Liver (tissue), 8 donors: ENCODE measurements at regions not wholly inside any gene's neighbourhood (a gene's known extent, or its start where the extent isn't known, plus 50 kb on each side); places are given as distances from the start of the nearest gene placed in this dataset.

Source experiments
- DNase-seq: peaks from one replicate; pipeline ENCODE4 v3.0.0-alpha.2; 2017; ENCODE audit warnings: low spot score
- H3K27ac ChIP-seq, 2 donors: one replicate each; pipeline ENCODE4 v1.7.0; 2013; ENCODE audit warnings: inconsistent platforms in 2 of 2, low read length in 2 of 2, control low read depth in 1 of 2, low read depth in 1 of 2, mild to moderate bottlenecking in 1 of 2
- H3K27me3 ChIP-seq, 4 donors: one replicate each; pipeline versions ENCODE4 v1.6.1 to v1.7.0; 2013; ENCODE audit warnings: low read length in 3 of 4, inconsistent platforms in 1 of 4, mild to moderate bottlenecking in 1 of 4, moderate library complexity in 1 of 4; ENCODE audit not compliant: control insufficient read depth in 4 of 4, insufficient read depth in 4 of 4
- H3K36me3 ChIP-seq, 4 donors: one replicate each; pipeline versions ENCODE4 v1.6.1 to v1.7.0; 2013; ENCODE audit warnings: low read length in 3 of 4, mild to moderate bottlenecking in 3 of 4, low read depth in 1 of 4, moderate library complexity in 1 of 4; ENCODE audit not compliant: control insufficient read depth in 4 of 4, insufficient read depth in 3 of 4
- H3K4me1 ChIP-seq, 4 donors: one replicate each; pipeline versions ENCODE4 v1.6.1 to v1.7.0; 2013; ENCODE audit warnings: low read length in 3 of 4, mild to moderate bottlenecking in 3 of 4, moderate library complexity in 1 of 4; ENCODE audit not compliant: control insufficient read depth in 4 of 4, insufficient read depth in 4 of 4
- H3K4me3 ChIP-seq, 3 donors: one replicate each; pipeline versions ENCODE4 v1.6.1 to v1.7.0; 2013; ENCODE audit warnings: low read length in 3 of 3, control low read depth in 1 of 3, low read depth in 1 of 3, mild to moderate bottlenecking in 1 of 3
- H3K9ac ChIP-seq, 2 donors: one replicate each; pipeline ENCODE4 v1.7.0; 2013; ENCODE audit warnings: low read length in 2 of 2, mild to moderate bottlenecking in 2 of 2, moderate library complexity in 2 of 2, control low read depth in 1 of 2, low read depth in 1 of 2
- H3K9me3 ChIP-seq, 4 donors: one replicate each; pipeline versions ENCODE4 v1.6.1 to v1.7.0; 2013; ENCODE audit warnings: low read length in 3 of 4; ENCODE audit not compliant: control insufficient read depth in 4 of 4
- CTCF ChIP-seq: fragments of 150-350 bp; IDR thresholded peaks from 2 replicates; pipeline ENCODE4 v1.5.1; 2017; ENCODE audit warnings: improper control_type of control experiment, low read depth, low read length; ENCODE audit not compliant: missing input control
- HNF4A ChIP-seq, 2 donors: conservative IDR thresholded peaks; 2 replicates each; pipeline ENCODE4 v1.6.1; 2016; ENCODE audit warnings: antibody characterized with exemption in 2 of 2, mild to moderate bottlenecking in 2 of 2
- HNF4G ChIP-seq: IDR thresholded peaks from 2 replicates; pipeline ENCODE4 v1.6.1; 2016; ENCODE audit warnings: antibody characterized with exemption
- JUND ChIP-seq, 2 donors: IDR thresholded peaks; 2 replicates each; pipeline ENCODE4 v1.6.1; 2016; ENCODE audit warnings: antibody characterized with exemption in 2 of 2
- MAX ChIP-seq: IDR thresholded peaks from 2 replicates; pipeline ENCODE4 v1.6.1; 2016; ENCODE audit warnings: antibody characterized with exemption
- NR2F2 ChIP-seq: IDR thresholded peaks from 2 replicates; pipeline ENCODE4 v1.6.1; 2016; ENCODE audit warnings: antibody characterized with exemption
- RAD21 ChIP-seq, 2 donors: IDR thresholded peaks; 2 replicates each; pipeline ENCODE4 v1.6.1; 2016; ENCODE audit warnings: antibody characterized with exemption in 2 of 2, mild to moderate bottlenecking in 2 of 2
- REST ChIP-seq: IDR thresholded peaks from 2 replicates; pipeline ENCODE4 v1.6.1; 2016; ENCODE audit warnings: antibody characterized with exemption, mild to moderate bottlenecking
- RXRA ChIP-seq, 2 donors: IDR thresholded peaks; 2 replicates each; pipeline ENCODE4 v1.6.1; 2017 to 2018; ENCODE audit warnings: antibody characterized with exemption in 2 of 2, mild to moderate bottlenecking in 1 of 2
- SP1 ChIP-seq: IDR thresholded peaks from 2 replicates; pipeline ENCODE4 v1.6.1; 2018; ENCODE audit warnings: antibody characterized with exemption, mild to moderate bottlenecking
- TAF1 ChIP-seq: conservative IDR thresholded peaks from 2 replicates; pipeline ENCODE4 v1.6.1; 2016; ENCODE audit warnings: antibody characterized with exemption, mild to moderate bottlenecking
- YY1 ChIP-seq: IDR thresholded peaks from 2 replicates; pipeline ENCODE4 v1.6.1; 2016; ENCODE audit warnings: antibody characterized with exemption, mild to moderate bottlenecking
- ZBTB33 ChIP-seq: IDR thresholded peaks from 2 replicates; pipeline ENCODE4 v1.6.1; 2016; ENCODE audit warnings: antibody characterized with exemption
- WGBS: extraction: QIAGEN DNeasy Blood & Tissue Kit; methylation state at CpG from one replicate; pipeline ENCODE4 v1.1.7; 2013; 5-methylcytosine and 5-hydroxymethylcytosine counted together
- donor health status: healthy.
- donor health status: healthy.
- donor health status: healthy.
- donor health status: healthy.
- donor health status: healthy.

- TF ChIP-seq NR2F2 (no peak), RAD21 (IDR thresholded peaks at IDR 0.05) (no peak), TAF1 (no peak), JUND (IDR thresholded peaks at IDR 0.05) (no peak), HNF4A (conservative IDR thresholded peaks at IDR 0.05) (no peak), MAX (no peak), CTCF (no peak), HNF4G (no peak), YY1 (no peak), REST (no peak), SP1 (no peak), ZBTB33 (no peak), RXRA (IDR thresholded peaks at IDR 0.05) (no peak)
- WGBS: 83% methylated on average over 11 of the region's 11 CpGs
Observed at GRCh38 chr3:499001-499761, 302.6 kb downstream of the CHL1 start.

GRCh38 chr3:502486-502885 is 305.9 kb downstream of the CHL1 start:
- TF ChIP-seq MAX (no peak), RAD21 (IDR thresholded peaks at IDR 0.05) (no peak), CTCF (no peak), ZBTB33 (no peak)
- DNase-seq: no peak
- Histone ChIP-seq H3K4me1 (no peaks in the 10 kb centered on the region), H3K27me3 (peaks cover 0 to 3% (median 0%) of the 10 kb centered on the region in 4 donors), H3K9me3 (no peaks in the 10 kb centered on the region), H3K9ac (no peak overlapping the region), H3K4me3 (no peak overlapping the region), H3K27ac (no peak overlapping the region), H3K36me3 (no peaks in the 10 kb centered on the region)
- 57% methylated on average over 2 of the region's 2 CpGs for WGBS

More at GRCh38 chr3:499001-499761, 302.6 kb downstream of the CHL1 start:
- H3K9me3 ChIP-seq: no peaks in the 10 kb centered on the region
- H3K36me3 ChIP-seq: no peaks in the 10 kb centered on the region
- H3K27ac ChIP-seq: no peak overlapping the region
- peaks cover 0 to 3% (median 0%) of the 10 kb centered on the region in 4 donors for H3K27me3 ChIP-seq
- no peak overlapping the region for H3K4me3 ChIP-seq
- H3K4me1 ChIP-seq: no peaks in the 10 kb centered on the region
- H3K9ac ChIP-seq: no peak overlapping the region
- no peak for DNase-seq
